ENCODE measurements at regions not wholly inside any gene's neighbourhood (a gene's known extent, or its start where the extent isn't known, plus 50 kb on each side); places are given as distances from the start of the nearest gene placed in this dataset.

- TF ChIP-seq CTCF (conservative IDR thresholded peaks at IDR 0.05; ENCODE audit: low read depth, low read length) (no peak), EZH2 (IDR thresholded peaks at IDR 0.05; ENCODE audit: borderline replicate concordance, low read depth, low read length, poor library complexity, severe bottlenecking) (no peak)
Observed at GRCh38 chr9:78539904-78540303, 243.0 kb downstream of the PSAT1 start.

Measured in A673 (cell line).